ENCODE measurements at regions not wholly inside any gene's neighbourhood (a gene's known extent, or its start where the extent isn't known, plus 50 kb on each side); places are given as distances from the start of the nearest gene placed in this dataset.

DNA sequence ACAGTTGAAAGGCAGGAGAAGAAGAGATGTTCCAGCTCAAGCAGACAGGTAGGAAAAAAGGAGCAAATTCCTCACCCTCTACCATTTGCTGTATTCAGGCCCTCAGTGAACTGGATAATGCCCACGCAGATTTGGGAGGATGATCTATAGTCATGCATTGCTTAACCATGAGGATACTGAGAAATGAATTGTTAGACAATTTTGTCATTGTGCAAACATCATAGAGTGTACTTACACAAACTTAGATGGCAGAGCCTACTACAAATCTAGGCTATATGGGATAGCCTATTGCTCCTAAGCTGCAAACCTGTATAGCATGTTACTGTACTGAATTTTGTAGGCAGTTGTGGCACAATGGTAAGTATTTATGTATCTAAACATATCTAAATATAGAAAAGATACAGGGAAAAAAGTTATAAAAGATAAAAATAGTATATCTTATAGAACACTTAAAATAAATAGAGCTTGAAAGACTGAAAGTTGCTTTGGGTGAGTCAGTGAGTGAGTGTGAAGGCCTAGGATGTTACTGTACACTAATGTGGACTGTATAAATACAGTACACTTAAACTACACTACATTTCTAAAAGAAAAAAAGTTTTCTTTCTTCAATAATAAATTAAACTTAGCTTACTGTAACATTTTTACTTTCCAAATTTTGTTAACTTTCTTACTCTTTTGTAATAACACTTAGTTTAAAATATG is 672.3 kb downstream of the UTRN start:
- no peak overlapping the region for H3K9ac ChIP-seq (ENCODE audit: extremely low read depth, insufficient read length, low read length)
- H2BK15ac ChIP-seq (ENCODE audit: low read depth, low read length), result no peak overlapping the region
- peaks cover 26 to 28% of the 10 kb centered on the region in 2 experiments for H3K4me1 Mint-ChIP-seq
- no peaks in the 10 kb centered on the region for H3K79me2 ChIP-seq (ENCODE audit: insufficient read depth, low read length)
- no peak overlapping the region for H4K8ac ChIP-seq (replicated peaks; ENCODE audit: insufficient read length, low read depth, low read length)
- H4K5ac ChIP-seq (ENCODE audit: insufficient read length, low read depth, low read length), result no peak overlapping the region
- H3K36me3 Mint-ChIP-seq (ENCODE audit: insufficient read depth in 1 of 3, low read depth in 3 of 3), result peaks cover 0 to 13% (median 4%) of the 10 kb centered on the region in 3 experiments; a peak in 3 of 7 replicates
- H3K9me3 ChIP-seq (ENCODE audit: control insufficient read depth, low read depth, low read length), result no peaks in the 10 kb centered on the region
- H3K23ac ChIP-seq (ENCODE audit: insufficient read length, low read depth, low read length), result no peak overlapping the region
- DNase-seq, result no peak
- no peak overlapping the region for H3T11ph ChIP-seq (ENCODE audit: low read length)
- H3K27me3 ChIP-seq (ENCODE audit: insufficient read depth, low read length), result no peaks in the 10 kb centered on the region
- H3K27me3 Mint-ChIP-seq (ENCODE audit: low read depth), result no peaks in the 10 kb centered on the region
- no peak overlapping the region for H3K27ac ChIP-seq (ENCODE audit: insufficient read length, low read depth, low read length)
- no peak overlapping the region for H2BK5ac ChIP-seq (ENCODE audit: insufficient read length, low read length)
- H4K20me1 ChIP-seq (ENCODE audit: control insufficient read depth, insufficient read depth, insufficient read length), result no peaks in the 10 kb centered on the region
- H2AFZ ChIP-seq (ENCODE audit: low read length), result no peak overlapping the region
- H2AK5ac ChIP-seq (ENCODE audit: insufficient read length, low read length), result no peak overlapping the region
- H3K56ac ChIP-seq (ENCODE audit: insufficient read length, low read depth, low read length), result no peak overlapping the region
- no peaks in the 10 kb centered on the region for H3K23me2 ChIP-seq (ENCODE audit: insufficient read length, low read depth, low read length, poor library complexity, severe bottlenecking)
- H2BK12ac ChIP-seq (ENCODE audit: insufficient read length, low read depth, low read length), result no peak overlapping the region
- TF ChIP-seq CTCF (conservative IDR thresholded peaks at IDR 0.05), result no peak
- no peak overlapping the region for H4K91ac ChIP-seq (ENCODE audit: insufficient read length, low read depth, low read length)
- no peak overlapping the region for H3K4ac ChIP-seq (ENCODE audit: low read depth, low read length)
- no peaks in the 10 kb centered on the region for H3K9me3 Mint-ChIP-seq
- no peak overlapping the region for H3K18ac ChIP-seq (ENCODE audit: insufficient read length, low read depth, low read length)
- no CpG with 5 or more reads among the region's 1 CpG for WGBS (ENCODE audit: extremely low coverage, insufficient read length, low lambda C conversion rate)
- H3K79me1 ChIP-seq (ENCODE audit: insufficient read depth, low read depth, low read length, poor library complexity, severe bottlenecking), result no peaks in the 10 kb centered on the region
- H3K14ac ChIP-seq (ENCODE audit: insufficient read depth, low read length), result no peak overlapping the region
- no peak overlapping the region for H3K4me3 Mint-ChIP-seq
- H3K4me1 ChIP-seq (ENCODE audit: insufficient read depth, low read length), result peaks cover 4% of the 10 kb centered on the region; the same call in 1 of the 2 replicates
- H2BK20ac ChIP-seq (ENCODE audit: low read depth, low read length, poor library complexity, severe bottlenecking), result no peak overlapping the region
- H2BK120ac ChIP-seq (ENCODE audit: low read depth, low read length, poor library complexity, severe bottlenecking), result no peak overlapping the region
- H3K4me2 ChIP-seq (ENCODE audit: insufficient read depth, insufficient read length, low read length), result no peak overlapping the region
- no peak overlapping the region for H3K27ac Mint-ChIP-seq

Measured in H9 (cell line).